Retinal pigment epithelial cell (primary cell): ENCODE measurements at regions not wholly inside any gene's neighbourhood (a gene's known extent, or its start where the extent isn't known, plus 50 kb on each side); places are given as distances from the start of the nearest gene placed in this dataset.

Source experiments
- DNase-seq: peaks from one replicate; pipeline ENCODE4 v3.0.0-alpha.2; 2010; ENCODE audit warnings: low read depth
- H3K4me3 ChIP-seq: 2 replicates; pipeline ENCODE4 v1.5.1; 2011; ENCODE audit warnings: mild to moderate bottlenecking, low read length, control low read depth, moderate library complexity
- TF ChIP-seq, protein P1 (sequence below): conservative IDR thresholded peaks from 2 replicates; pipeline ENCODE4 v1.5.1; 2011; ENCODE audit warnings: low read depth, low read length, control low read depth, inconsistent platforms

DNA sequence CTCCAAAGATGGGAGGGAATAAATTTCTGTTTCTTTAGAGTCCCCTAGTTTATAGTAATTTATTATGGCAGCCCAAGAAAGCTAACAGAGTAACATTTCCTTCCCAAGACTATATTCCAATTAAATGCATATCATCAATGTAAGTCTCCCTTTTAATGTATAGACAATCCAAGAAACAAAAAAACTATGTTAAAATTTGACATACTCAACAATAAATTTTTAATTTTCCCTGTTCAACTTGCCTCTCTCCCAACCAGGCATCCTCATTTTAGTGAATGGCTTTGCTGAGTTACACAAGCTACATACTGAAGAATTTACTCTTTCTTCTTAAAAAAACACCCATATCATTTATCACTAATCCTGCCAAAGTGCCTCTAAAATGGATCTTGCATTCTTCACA is 1357.7 kb downstream of the PCDH9 start:
- H3K4me3 ChIP-seq, result no peak overlapping the region
- DNase-seq, result no peak
- TF ChIP-seq, protein P1, sequence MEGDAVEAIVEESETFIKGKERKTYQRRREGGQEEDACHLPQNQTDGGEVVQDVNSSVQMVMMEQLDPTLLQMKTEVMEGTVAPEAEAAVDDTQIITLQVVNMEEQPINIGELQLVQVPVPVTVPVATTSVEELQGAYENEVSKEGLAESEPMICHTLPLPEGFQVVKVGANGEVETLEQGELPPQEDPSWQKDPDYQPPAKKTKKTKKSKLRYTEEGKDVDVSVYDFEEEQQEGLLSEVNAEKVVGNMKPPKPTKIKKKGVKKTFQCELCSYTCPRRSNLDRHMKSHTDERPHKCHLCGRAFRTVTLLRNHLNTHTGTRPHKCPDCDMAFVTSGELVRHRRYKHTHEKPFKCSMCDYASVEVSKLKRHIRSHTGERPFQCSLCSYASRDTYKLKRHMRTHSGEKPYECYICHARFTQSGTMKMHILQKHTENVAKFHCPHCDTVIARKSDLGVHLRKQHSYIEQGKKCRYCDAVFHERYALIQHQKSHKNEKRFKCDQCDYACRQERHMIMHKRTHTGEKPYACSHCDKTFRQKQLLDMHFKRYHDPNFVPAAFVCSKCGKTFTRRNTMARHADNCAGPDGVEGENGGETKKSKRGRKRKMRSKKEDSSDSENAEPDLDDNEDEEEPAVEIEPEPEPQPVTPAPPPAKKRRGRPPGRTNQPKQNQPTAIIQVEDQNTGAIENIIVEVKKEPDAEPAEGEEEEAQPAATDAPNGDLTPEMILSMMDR, result no peak

DNA sequence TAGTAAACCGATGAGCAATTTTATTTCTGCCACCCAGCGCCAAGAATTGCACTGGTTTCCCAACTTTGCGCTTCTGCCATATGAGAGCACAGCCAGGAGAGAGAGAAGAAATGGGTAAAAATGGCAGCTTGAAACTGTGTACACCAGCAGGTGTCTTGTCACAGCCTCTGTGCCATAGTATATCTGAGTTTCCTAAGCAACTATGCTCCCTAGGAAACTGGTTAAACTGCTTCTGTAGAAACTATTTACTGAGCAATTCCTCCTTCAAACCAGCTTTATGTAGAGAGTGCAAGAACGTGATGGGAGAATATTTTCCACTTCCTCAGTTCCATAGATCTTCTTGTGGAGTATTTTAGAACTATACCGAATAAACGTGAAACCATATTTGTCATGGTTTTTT is 1361.3 kb downstream of the PCDH9 start:
- TF ChIP-seq, protein P1, result no peak
- DNase-seq, result no peak
- no peak overlapping the region for H3K4me3 ChIP-seq

DNA sequence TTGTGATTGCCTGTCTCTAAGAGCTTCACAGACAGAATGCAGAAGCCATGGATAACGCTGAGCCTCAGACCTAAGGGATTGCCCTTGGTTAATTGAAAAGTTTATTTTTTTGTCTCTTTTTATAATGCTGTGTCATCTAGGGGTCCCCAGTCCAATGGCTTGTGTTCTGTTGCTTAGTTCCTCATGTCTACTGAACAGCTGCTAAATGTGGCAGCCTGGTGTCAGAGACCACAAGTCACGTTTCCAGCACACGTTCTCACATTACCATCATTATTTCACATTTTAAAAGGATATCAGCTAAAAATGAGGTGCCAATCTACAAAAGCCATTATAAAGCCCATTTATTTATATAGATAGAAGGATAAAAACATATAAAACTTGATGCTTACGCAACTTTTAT is 1362.0 kb downstream of the PCDH9 start:
- no peak for DNase-seq
- TF ChIP-seq, protein P1, result no peak

DNA sequence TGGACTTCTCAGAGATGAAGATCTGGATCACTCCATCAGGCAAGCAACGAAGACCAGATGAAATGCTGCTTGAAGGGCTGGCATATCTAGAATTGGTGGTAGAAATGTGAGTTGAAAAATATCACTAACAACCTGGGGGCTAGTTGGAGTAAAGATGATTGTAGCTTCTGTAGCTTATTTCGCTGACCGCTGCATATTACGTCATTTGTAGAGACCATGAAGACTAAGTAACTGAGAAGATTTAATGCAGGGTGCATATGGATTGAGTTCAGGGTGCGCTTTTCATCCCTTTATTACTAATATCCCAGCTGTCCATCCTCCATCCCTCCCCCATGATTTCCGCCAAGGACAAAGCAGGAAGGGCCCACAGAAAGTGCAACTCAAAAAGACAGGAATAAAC is 1364.0 kb downstream of the PCDH9 start:
- TF ChIP-seq, protein P1, result no peak
- no peak overlapping the region for H3K4me3 ChIP-seq
- DNase-seq, result no peak

More for the DNA sequence above, 1362.0 kb downstream of the PCDH9 start:
- H3K4me3 ChIP-seq, result no peak overlapping the region

DNA sequence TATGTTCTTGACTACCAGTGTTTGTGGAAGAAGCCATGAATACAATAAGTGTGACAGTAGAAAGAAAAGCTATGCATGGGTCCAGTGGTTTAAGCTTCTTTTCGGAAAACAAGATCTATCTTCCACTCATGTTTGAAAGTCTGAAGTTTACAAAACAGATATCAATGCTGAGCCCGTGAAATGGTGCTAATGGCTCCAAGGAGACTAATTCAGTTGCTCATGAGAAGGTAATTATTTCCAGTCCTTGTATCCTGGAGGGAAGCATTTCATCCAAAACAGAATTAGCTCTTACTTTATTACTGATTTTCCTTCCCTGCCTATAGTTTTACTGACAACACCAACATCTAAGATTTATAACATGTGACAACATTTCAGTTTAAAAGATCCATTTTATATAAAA is 1364.9 kb downstream of the PCDH9 start:
- no peak overlapping the region for H3K4me3 ChIP-seq
- TF ChIP-seq, protein P1, result no peak
- no peak for DNase-seq

DNA sequence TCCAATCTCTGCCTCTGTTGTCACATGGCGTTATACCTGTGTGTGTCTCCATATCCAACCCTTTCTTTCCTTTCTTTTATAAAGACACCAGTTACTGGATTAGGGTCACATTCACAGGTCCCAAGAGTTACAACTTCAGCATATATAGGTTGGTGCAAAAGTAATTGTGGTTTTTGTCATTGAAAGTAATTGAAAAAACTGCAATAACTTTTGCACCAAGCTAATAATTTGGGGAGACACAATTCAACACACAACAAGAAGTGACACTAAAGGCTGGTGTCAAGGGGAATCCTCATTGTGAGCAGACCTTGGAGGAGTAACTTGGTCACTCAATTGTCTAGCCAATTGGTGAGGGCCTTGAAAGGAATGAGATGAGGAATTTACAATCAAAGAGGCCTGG is 1366.1 kb downstream of the PCDH9 start:
- TF ChIP-seq, protein P1, result no peak
- DNase-seq, result no peak
- H3K4me3 ChIP-seq, result no peak overlapping the region

DNA sequence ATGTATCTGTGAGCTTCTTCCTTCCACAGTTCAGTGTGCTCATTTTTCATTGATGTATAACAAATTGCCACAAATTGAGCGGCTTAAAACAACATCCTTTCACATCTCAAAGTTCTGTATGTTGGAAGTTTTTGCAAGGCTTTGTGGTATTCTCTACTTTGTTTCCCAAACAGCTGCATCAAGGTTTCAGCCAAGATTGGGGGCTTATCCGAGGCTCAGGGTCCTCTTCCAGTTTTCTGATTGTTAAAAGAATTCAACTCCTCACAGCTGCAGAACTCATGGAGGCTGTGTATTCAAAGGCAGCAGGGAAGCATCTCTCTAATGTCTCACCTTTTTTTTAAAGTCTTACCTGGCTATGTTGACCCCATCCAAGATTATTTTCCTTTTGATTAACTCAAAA is 1369.8 kb downstream of the PCDH9 start:
- H3K4me3 ChIP-seq, result no peak overlapping the region

More for the DNA sequence above, 1369.8 kb downstream of the PCDH9 start:
- TF ChIP-seq, protein P1, result no peak
- DNase-seq, result no peak
